Aorta (tissue), 5 donors: ENCODE measurements at regions not wholly inside any gene's neighbourhood (a gene's known extent, or its start where the extent isn't known, plus 50 kb on each side); places are given as distances from the start of the nearest gene placed in this dataset.

ENCODE experiments used
- ATAC-seq: fragments of 200-7000 bp; cut with Tn5 transposase; one replicate; pipeline ENCODE4 v1.9.1; 2022; ENCODE audit warnings: moderate library complexity; ENCODE audit not compliant: low FRiP score
- DNase-seq, 2 donors: peaks; one replicate each; pipeline ENCODE4 v3.0.0-alpha.2; 2020
- H3K27ac ChIP-seq, 2 donors: one replicate each; pipeline ENCODE4 v1.5.1; 2013; ENCODE audit warnings: low read length in 2 of 2, mild to moderate bottlenecking in 2 of 2, moderate library complexity in 2 of 2, control low read depth in 1 of 2, inconsistent platforms in 1 of 2, low read depth in 1 of 2
- H3K27me3 ChIP-seq, 2 donors: one replicate each; pipeline ENCODE4 v1.6.1; 2013; ENCODE audit warnings: control low read depth in 1 of 2, low read length in 1 of 2, mild to moderate bottlenecking in 1 of 2, moderate library complexity in 1 of 2; ENCODE audit not compliant: insufficient read depth in 2 of 2, control insufficient read depth in 1 of 2
- H3K36me3 ChIP-seq, 2 donors: one replicate each; pipeline ENCODE4 v1.6.1; 2013; ENCODE audit warnings: control low read depth in 1 of 2, low read length in 1 of 2, mild to moderate bottlenecking in 1 of 2; ENCODE audit not compliant: insufficient read depth in 2 of 2, control insufficient read depth in 1 of 2
- H3K4me1 ChIP-seq, 2 donors: one replicate each; pipeline ENCODE4 v1.6.1; 2013; ENCODE audit warnings: low read length in 2 of 2, control low read depth in 1 of 2, mild to moderate bottlenecking in 1 of 2, moderate library complexity in 1 of 2; ENCODE audit not compliant: insufficient read depth in 2 of 2, control insufficient read depth in 1 of 2
- H3K4me3 ChIP-seq, 2 donors: one replicate each; pipeline ENCODE4 v1.5.1; 2013; ENCODE audit warnings: low read length in 2 of 2, control low read depth in 1 of 2, mild to moderate bottlenecking in 1 of 2
- H3K9me3 ChIP-seq: one replicate; pipeline ENCODE4 v1.6.1; 2013; ENCODE audit warnings: mild to moderate bottlenecking, low read length; ENCODE audit not compliant: control insufficient read depth
- WGBS, 2 donors: extraction: QIAGEN DNeasy Blood & Tissue Kit; methylation state at CpG; one replicate each; pipeline ENCODE4 v1.1.7; 2013; 5-methylcytosine and 5-hydroxymethylcytosine counted together
- intact Hi-C, 2 donors: fragments of 100-400 bp; cut with DNase I; formaldehyde crosslinking; loops; one replicate each; pipeline versions ENCODE4 v1.14.2 to v1.15.0; 2022
- donor health status: healthy with polysubstance abuse.
- donor health status: Bipolar disorder and iron deficiency.
- donor health status: DM: no; HTN: no; CAD: no.
- donor health status: DM: no; HTN: no; CAD: no.
- donor health status: DM: yes; HTN: yes; CAD: no.

DNA sequence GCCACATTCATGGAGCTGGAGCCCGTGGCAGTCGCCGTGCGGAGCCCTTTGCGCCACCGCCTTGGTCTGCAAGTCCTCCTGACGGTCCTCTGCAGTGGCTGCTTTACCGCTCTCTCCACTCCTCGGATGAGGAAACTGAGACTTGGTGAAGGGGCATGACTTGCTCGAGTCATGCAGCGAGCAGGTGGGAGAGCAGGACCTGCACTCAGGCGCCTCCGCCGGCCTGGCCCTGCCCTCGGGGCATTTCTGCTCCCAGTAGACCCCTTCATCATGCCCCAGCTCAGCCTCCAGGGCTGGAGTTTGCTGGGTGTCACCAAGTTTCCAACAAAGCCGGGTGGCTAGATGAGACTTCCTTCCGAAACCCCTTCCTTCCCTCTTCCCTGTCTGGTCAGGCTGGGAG lies 100.0 kb upstream of the TARDBP start:
- no peaks in the 10 kb centered on the region for H3K36me3 ChIP-seq
- no peak for ATAC-seq
- H3K4me1 ChIP-seq: no peaks in the 10 kb centered on the region
- no peak overlapping the region for H3K4me3 ChIP-seq
- H3K27ac ChIP-seq: no peak overlapping the region
- H3K9me3 ChIP-seq: no peaks in the 10 kb centered on the region
- peak in 1 of 2 donors; percentile 19 for DNase-seq
- intact Hi-C loops: no loop called here
- WGBS, 2 donors: 90 to 95% methylated on average over 17 of the region's 17 CpGs
- H3K27me3 ChIP-seq: no peaks in the 10 kb centered on the region

DNA sequence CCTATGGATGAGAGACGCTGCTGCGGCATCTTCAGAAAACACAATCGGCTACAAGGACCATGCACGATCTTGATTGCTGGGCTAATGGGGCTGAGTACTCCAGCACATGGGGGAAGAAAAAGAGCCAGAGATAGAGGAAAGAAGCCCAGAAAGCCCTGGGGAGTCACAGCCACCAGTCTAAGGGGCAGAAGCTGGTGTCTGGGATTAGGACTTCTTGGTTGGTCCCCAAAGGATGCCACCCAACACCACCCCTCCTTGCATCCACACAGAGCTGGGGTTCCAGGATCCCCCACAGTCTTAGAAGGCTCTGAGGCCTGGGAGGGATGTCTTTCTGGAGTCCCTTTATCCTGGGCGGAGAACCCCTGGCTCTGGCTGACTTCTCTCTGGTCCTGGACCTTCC lies 98.4 kb upstream of the TARDBP start:
- H3K27ac ChIP-seq: no peak overlapping the region
- H3K4me3 ChIP-seq: no peak overlapping the region
- intact Hi-C loops: no loop called here
- H3K9me3 ChIP-seq: no peaks in the 10 kb centered on the region
- H3K36me3 ChIP-seq: no peaks in the 10 kb centered on the region
- no peaks in the 10 kb centered on the region for H3K27me3 ChIP-seq
- no peak for ATAC-seq
- DNase-seq: no peak
- no peaks in the 10 kb centered on the region for H3K4me1 ChIP-seq
- 95 to 98% methylated on average over 5 of the region's 5 CpGs for WGBS, 2 donors

DNA sequence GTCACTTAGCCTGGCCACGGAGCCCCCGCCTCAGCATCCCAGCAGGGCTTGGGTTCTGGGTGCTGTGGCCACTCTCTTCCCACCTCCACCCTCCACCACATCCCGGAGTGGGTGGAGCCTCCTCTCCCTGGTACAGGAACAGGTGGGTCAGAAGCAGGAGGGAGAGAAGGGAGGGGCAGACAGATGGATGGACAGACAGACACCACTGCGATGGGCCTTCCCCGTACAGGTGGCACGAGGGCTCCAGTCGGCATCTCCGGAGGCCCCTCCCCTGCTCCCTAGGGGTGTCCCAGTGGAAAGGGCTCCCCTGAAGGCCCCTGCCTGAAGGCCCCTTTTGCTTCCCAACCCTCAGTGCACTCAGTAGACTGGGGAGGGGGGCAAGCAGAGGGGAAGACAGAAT lies 96.9 kb upstream of the TARDBP start:
- H3K27me3 ChIP-seq: no peaks in the 10 kb centered on the region
- H3K9me3 ChIP-seq: no peaks in the 10 kb centered on the region
- ATAC-seq (no peak), DNase-seq (no peak)
- H3K4me1 ChIP-seq: no peaks in the 10 kb centered on the region
- intact Hi-C loops: no loop called here
- no peak overlapping the region for H3K4me3 ChIP-seq
- H3K36me3 ChIP-seq: no peaks in the 10 kb centered on the region
- H3K27ac ChIP-seq: no peak overlapping the region
- 66 to 82% methylated on average over 8 of the region's 8 CpGs for WGBS, 2 donors

DNA sequence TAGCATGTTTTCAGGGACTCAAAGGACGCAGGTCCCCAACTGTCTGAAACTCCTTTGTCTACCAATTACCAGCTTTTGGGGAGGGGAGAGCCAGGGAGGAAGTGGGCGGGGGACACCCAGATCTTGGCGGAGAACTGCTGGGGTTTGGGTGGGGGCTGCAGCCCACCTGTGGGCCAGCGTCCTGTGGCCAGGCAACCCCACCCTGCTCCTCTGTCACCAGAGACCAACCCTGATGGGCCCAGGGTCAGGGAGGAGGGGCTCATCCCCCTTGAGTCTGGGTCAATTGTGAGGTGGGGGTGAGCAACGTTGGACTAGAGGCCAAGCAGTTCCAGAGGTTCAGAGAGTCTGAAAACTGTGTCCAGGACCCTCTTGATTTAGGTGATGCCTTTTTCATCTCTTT lies 96.1 kb upstream of the TARDBP start:
- peak; percentile 43 for ATAC-seq
- intact Hi-C loops: no loop called here

DNA sequence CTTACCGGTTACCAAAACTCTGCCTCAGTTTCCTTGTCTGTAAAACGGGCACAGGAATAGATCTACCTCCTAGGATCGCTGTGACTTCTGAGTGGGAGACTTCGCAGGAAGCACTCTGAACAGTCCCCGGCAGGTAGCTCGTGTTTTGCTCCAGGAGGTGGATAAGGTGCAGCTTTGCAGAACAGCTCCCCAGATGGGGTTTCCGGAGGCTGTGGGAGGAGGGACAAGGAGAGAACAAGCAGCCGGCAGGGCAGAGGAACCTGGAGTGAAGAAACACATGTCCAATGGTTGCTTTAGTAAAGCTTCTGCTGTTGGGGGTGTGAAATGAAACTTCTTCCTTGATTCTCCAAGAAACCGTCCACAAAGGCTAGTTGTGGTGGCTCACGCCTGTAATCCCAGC lies 95.5 kb upstream of the TARDBP start:
- ATAC-seq: no peak
- Histone ChIP-seq H3K36me3 (no peaks in the 10 kb centered on the region), H3K27ac (no peak overlapping the region), H3K4me3 (no peak overlapping the region), H3K27me3 (no peaks in the 10 kb centered on the region), H3K4me1 (no peaks in the 10 kb centered on the region), H3K9me3 (no peaks in the 10 kb centered on the region)
- 77 to 78% methylated on average over 10 of the region's 10 CpGs for WGBS, 2 donors
- no peak for DNase-seq
- intact Hi-C loops: no loop called here

More for the DNA sequence above, 96.1 kb upstream of the TARDBP start:
- no peak for DNase-seq
- Histone ChIP-seq H3K27me3 (no peaks in the 10 kb centered on the region), H3K4me1 (no peaks in the 10 kb centered on the region), H3K36me3 (no peaks in the 10 kb centered on the region), H3K9me3 (no peaks in the 10 kb centered on the region), H3K27ac (no peak overlapping the region), H3K4me3 (no peak overlapping the region)
- 77 to 84% methylated on average over 5 of the region's 5 CpGs for WGBS, 2 donors

DNA sequence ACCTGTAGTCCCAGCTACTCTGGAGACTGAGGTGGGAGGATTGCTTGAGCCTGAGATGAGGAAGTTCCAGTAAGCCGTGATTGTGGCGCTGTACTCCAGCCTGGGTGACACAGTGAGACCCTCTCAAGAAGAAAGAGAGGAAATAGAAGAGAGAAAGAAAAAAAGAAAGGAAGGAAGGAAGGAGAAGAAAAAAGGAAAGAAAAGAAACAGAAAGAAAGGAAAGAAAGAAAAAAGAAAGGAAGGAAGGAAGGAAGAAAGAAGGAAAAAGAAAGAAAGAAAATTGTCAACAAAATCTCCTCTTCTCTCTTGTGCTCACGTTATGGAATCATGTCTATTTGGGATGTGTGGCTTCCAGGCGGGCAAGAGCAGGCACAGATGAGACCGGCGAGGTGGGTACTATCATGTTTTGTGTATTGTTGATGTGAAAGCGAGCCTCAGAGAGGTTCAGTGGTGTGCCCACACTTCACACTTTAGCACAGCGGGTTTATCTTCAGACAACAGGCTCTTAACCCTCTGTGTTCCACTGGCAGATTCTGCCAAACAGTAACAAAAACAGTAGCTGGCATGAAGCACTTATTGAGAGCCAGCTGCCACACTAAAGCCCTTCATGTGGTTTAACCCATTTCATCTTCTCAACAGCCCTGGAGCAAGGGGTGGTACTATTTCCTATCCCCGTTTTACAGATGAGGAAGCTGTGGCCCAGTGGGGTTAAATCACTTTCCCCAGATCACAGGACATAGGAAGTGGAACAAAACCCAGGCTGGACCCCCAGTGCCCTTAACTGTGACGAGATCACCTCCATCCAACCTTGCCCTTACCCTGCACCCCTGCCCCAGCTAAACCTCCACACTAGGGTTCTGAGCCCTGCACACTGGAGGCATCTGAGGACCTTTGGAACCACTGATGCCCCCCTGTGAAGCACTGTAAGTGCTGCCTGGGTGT lies 94.7 kb upstream of the TARDBP start:
- H3K9me3 ChIP-seq: no peaks in the 10 kb centered on the region
- WGBS, 2 donors: 57 to 62% methylated on average over 10 of the region's 10 CpGs
- no peak overlapping the region for H3K27ac ChIP-seq
- ATAC-seq: no peak
- H3K4me3 ChIP-seq: no peak overlapping the region
- intact Hi-C loops: no loop called here
- H3K27me3 ChIP-seq: no peaks in the 10 kb centered on the region
- H3K4me1 ChIP-seq: no peaks in the 10 kb centered on the region
- DNase-seq: no peak
- H3K36me3 ChIP-seq: no peaks in the 10 kb centered on the region

DNA sequence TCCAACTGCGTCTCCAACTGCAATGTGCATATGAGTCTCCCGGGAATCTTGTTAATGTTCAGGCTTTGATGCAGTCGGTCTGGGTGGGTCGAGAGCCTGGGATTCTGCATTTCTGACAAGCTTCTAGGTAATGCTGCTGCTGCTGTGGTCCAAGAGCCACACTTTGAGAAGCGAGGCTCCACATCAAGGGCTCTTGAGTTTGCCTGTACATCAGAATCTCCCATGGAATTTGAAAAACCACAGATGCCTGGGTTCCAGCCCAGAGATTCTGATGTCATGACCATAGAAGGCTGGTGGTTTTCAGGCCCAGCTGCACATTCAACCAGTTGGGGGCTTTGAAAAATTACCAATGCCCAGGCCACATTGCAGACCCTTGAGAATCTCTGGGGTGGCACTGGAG lies 93.9 kb upstream of the TARDBP start:
- DNase-seq: no peak
- no peak for ATAC-seq
- H3K4me3 ChIP-seq: no peak overlapping the region
- H3K9me3 ChIP-seq: no peaks in the 10 kb centered on the region
- H3K27ac ChIP-seq: no peak overlapping the region
- no peaks in the 10 kb centered on the region for H3K27me3 ChIP-seq
- WGBS, 2 donors: 32 to 37% methylated on average over 5 of the region's 5 CpGs
- intact Hi-C loops: no loop called here
- H3K36me3 ChIP-seq: no peaks in the 10 kb centered on the region
- H3K4me1 ChIP-seq: no peaks in the 10 kb centered on the region

DNA sequence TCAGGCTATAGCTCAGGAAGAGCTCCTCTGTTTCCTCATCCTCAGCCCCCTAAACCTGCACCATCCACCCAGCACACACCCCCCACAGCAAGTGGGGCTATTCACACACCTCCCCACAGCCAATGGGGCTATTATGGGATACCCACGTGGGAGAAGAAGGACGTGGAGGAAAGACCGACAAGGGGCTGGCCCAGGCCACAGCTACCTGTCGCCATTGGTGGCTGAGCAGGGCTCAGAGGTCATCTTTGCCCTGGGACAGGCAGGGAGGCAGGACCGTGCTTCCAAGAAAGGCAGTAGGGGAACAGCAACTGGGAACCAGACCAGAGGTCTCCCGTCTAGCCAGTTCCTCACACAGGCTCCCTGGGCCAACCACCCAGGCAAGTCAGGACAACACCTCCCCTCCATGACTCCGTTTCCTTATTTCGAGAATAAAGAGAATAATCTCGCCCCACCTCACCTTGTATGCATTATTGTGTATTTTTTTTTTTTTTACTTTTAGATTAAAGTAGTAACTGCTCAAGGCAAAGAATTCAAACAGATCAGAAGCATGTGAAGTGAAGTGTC lies 92.3 kb upstream of the TARDBP start:
- DNase-seq: no peak

More for the DNA sequence above, 92.3 kb upstream of the TARDBP start:
- no peak overlapping the region for H3K4me3 ChIP-seq
- ATAC-seq: no peak
- H3K27ac ChIP-seq: no peak overlapping the region
- intact Hi-C loops: no loop called here
- no peaks in the 10 kb centered on the region for H3K9me3 ChIP-seq
- no peaks in the 10 kb centered on the region for H3K27me3 ChIP-seq
- H3K4me1 ChIP-seq: no peaks in the 10 kb centered on the region
- WGBS, 2 donors: 74 to 81% methylated on average over 9 of the region's 9 CpGs
- H3K36me3 ChIP-seq: no peaks in the 10 kb centered on the region
